AG09309 (cell line): ENCODE measurements at regions not wholly inside any gene's neighbourhood (a gene's known extent, or its start where the extent isn't known, plus 50 kb on each side); places are given as distances from the start of the nearest gene placed in this dataset.

Experiments
- DNase-seq: peaks from one replicate; pipeline ENCODE4 v3.0.0-alpha.2; 2010; ENCODE audit warnings: low read depth
- H3K4me3 ChIP-seq: 2 replicates; pipeline ENCODE4 v1.5.1; 2011; ENCODE audit warnings: mild to moderate bottlenecking, low read depth, low read length, moderate library complexity; ENCODE audit not compliant: control insufficient read depth
- TF ChIP-seq, protein P1 (sequence below): IDR thresholded peaks from 2 replicates; pipeline ENCODE4 v1.5.1; 2011; ENCODE audit warnings: mild to moderate bottlenecking, low read depth, low read length, inconsistent platforms; ENCODE audit not compliant: insufficient read depth, control insufficient read depth; ENCODE audit errors: missing control alignments

DNA sequence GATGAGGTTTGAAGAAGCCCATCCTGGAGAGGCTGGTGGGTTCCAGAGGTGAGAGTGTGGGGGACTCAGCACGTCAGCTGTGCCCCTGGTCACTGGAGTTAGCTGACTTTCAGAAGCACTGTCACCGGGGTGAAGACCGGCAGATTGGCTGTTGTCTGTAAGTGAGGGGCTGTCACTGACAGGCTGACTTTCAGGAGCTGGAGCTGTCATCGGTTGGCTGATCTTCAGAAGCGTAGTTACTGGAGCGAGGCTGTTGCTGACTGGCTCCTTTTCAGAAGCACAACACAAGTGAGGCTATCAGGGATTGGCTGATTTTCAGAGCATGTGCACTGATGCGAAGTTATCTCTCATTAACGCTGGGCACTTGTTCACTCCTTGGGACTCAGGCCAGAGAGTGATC, 738.4 kb upstream of the ID2 start:
- no peak overlapping the region for H3K4me3 ChIP-seq
- TF ChIP-seq, protein P1, sequence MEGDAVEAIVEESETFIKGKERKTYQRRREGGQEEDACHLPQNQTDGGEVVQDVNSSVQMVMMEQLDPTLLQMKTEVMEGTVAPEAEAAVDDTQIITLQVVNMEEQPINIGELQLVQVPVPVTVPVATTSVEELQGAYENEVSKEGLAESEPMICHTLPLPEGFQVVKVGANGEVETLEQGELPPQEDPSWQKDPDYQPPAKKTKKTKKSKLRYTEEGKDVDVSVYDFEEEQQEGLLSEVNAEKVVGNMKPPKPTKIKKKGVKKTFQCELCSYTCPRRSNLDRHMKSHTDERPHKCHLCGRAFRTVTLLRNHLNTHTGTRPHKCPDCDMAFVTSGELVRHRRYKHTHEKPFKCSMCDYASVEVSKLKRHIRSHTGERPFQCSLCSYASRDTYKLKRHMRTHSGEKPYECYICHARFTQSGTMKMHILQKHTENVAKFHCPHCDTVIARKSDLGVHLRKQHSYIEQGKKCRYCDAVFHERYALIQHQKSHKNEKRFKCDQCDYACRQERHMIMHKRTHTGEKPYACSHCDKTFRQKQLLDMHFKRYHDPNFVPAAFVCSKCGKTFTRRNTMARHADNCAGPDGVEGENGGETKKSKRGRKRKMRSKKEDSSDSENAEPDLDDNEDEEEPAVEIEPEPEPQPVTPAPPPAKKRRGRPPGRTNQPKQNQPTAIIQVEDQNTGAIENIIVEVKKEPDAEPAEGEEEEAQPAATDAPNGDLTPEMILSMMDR: no peak
- DNase-seq: no peak

- DNase-seq: no peak
- TF ChIP-seq, protein P1: no peak
- no peak overlapping the region for H3K4me3 ChIP-seq
Observed at GRCh38 chr2:7945026-7945425, 736.8 kb upstream of the ID2 start.

DNA sequence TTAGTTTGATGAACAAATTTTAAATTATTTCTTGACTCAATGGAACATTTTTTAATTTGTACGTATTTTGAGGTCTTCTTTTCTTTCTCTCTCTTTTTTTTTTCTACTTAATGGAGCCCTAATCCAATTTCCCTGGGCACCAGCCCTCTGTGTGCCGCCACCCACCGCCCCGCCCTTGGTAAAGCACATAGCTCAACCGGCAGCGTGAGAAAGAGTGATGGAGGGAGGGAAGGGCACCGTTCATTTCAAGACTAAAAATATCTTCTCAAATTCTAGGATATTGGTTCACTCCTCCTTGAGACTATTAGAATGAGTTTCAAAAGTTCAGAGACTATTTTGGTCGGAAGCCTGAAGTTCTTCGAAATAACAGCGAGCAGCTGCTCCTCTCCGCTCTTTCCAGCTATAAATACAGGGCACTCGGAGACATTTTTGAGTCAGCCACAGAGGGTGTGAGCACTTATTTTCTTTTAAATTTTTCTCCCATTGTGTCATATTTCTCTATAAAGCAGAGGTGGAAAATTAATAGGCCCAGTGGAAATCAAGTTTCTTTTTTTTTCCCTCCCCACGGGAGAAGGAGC, 731.7 kb upstream of the ID2 start:
- no peak for DNase-seq
- TF ChIP-seq, protein P1: no peak
- no peak overlapping the region for H3K4me3 ChIP-seq

DNA sequence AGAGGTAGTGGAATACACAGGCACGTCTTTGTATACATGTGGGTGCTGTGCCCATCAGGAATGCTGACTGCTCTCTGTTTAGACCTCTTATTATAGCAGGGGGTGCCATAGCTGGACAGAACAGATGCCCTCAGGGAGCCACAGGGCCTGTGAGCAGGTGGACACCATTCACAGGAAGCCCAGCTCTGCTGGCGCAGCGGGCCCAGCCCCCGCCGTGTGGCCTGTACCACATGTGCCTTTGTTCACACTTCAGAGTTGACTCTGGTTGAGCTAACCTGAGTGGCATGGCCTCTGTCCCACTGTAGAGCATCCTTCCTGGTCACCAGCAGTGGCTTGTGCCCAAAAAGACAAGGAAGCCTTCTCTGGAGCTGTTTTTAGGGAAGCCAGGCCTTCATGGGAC, 730.9 kb upstream of the ID2 start:
- TF ChIP-seq, protein P1: no peak
- no peak overlapping the region for H3K4me3 ChIP-seq
- no peak for DNase-seq

GRCh38 chr2:7951490-7951889, 730.4 kb upstream of the ID2 start:
- no peak overlapping the region for H3K4me3 ChIP-seq
- no peak for DNase-seq
- TF ChIP-seq, protein P1: no peak

- no peak for DNase-seq
- no peak overlapping the region for H3K4me3 ChIP-seq
- TF ChIP-seq, protein P1: no peak
Observed at GRCh38 chr2:7952046-7952745, 729.7 kb upstream of the ID2 start.

DNA sequence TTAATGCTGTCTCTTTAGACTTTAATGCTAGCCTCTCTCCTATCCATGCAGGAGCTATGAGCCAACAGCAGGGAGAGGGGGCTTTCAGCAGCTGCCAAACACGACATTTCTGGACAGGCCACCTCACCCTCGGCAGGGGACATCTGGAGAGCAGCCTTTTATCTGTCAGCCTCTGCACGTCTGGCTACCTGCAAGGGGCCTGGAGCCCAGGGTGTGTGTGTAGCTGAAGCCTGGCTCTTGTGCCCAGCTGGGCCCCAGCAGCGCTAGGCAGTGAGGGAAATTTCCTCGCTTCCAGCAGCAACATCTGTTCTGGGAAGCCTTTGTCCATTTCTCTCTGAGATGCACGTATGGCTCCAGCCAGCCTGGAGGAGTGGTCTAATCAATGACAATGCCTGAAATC, 728.7 kb upstream of the ID2 start:
- no peak overlapping the region for H3K4me3 ChIP-seq
- TF ChIP-seq, protein P1: no peak
- no peak for DNase-seq
